Natural killer cell (primary cell): ENCODE measurements at regions not wholly inside any gene's neighbourhood (a gene's known extent, or its start where the extent isn't known, plus 50 kb on each side); places are given as distances from the start of the nearest gene placed in this dataset.

Source experiments
- ATAC-seq, 3 donors: fragments of 150-1000 bp in 2 of 3; fragments of 200-7000 bp in 1 of 3; cut with Tn5 transposase; 1 replicate in 1 of 3; 2 replicates in 2 of 3; pipeline ENCODE4 v1.10.0; 2021; ENCODE audit warnings: mild to moderate bottlenecking in 2 of 3, moderate library complexity in 2 of 3
- DNase-seq, 2 donors: peaks; one replicate each; pipeline versions ENCODE4 v3.0.0 to v3.0.0-alpha.2; 2013 to 2021; ENCODE audit warnings: mixed read lengths in 1 of 2
- H3K27ac ChIP-seq: one replicate; pipeline ENCODE4 v1.5.1; 2013; ENCODE audit warnings: mild to moderate bottlenecking, low read length
- H3K27me3 ChIP-seq: one replicate; pipeline ENCODE4 v1.6.1; 2013; ENCODE audit warnings: low read length; ENCODE audit not compliant: control insufficient read depth, insufficient read depth
- H3K36me3 ChIP-seq: one replicate; pipeline ENCODE4 v1.6.1; 2013; ENCODE audit warnings: low read length; ENCODE audit not compliant: control insufficient read depth, insufficient read depth
- H3K4me1 ChIP-seq: one replicate; pipeline ENCODE4 v1.6.1; 2013; ENCODE audit warnings: low read length; ENCODE audit not compliant: control insufficient read depth, insufficient read depth
- H3K4me3 ChIP-seq: one replicate; pipeline ENCODE4 v1.5.1; 2013; ENCODE audit warnings: low read length
- H3K9me3 ChIP-seq: one replicate; pipeline ENCODE4 v1.6.1; 2013; ENCODE audit warnings: low read length; ENCODE audit not compliant: control insufficient read depth, insufficient read depth
- H3K27ac Mint-ChIP-seq, 2 donors: one replicate each; pipeline ENCODE4 v1.8.0; 2022; ENCODE audit warnings: mild to moderate bottlenecking in 2 of 2, mixed read lengths in 2 of 2, moderate library complexity in 1 of 2
- H3K27me3 Mint-ChIP-seq, 2 donors: one replicate each; pipeline ENCODE4 v1.8.0; 2022; ENCODE audit warnings: low read depth in 2 of 2, mixed read lengths in 2 of 2
- H3K36me3 Mint-ChIP-seq: one replicate; pipeline ENCODE4 v1.8.0; 2022; ENCODE audit warnings: mixed read lengths
- H3K4me1 Mint-ChIP-seq, 2 donors: one replicate each; pipeline ENCODE4 v1.8.0; 2022; ENCODE audit warnings: mixed read lengths in 2 of 2
- H3K4me3 Mint-ChIP-seq: one replicate; pipeline ENCODE4 v1.8.0; 2022; ENCODE audit warnings: mild to moderate bottlenecking, moderate library complexity, mixed read lengths
- H3K9me3 Mint-ChIP-seq, 2 donors: one replicate each; pipeline ENCODE4 v1.8.0; 2022; ENCODE audit warnings: mixed read lengths in 2 of 2
- WGBS: methylation state at CpG from one replicate; pipeline ENCODE4 v1.1.7; 2013; ENCODE audit warnings: missing lambda C conversion rate; ENCODE audit not compliant: insufficient coverage; 5-methylcytosine and 5-hydroxymethylcytosine counted together
- intact Hi-C: fragments of 100-400 bp; cut with micrococcal nuclease; formaldehyde crosslinking; loops from one replicate; pipeline ENCODE4 v1.14.2; 2022
- TF ChIP-seq, protein P1 (sequence below): fragments of 200-600 bp; IDR thresholded peaks from one replicate; pipeline ENCODE4 v1.8.0; 2022; ENCODE audit warnings: antibody characterized with exemption

DNA sequence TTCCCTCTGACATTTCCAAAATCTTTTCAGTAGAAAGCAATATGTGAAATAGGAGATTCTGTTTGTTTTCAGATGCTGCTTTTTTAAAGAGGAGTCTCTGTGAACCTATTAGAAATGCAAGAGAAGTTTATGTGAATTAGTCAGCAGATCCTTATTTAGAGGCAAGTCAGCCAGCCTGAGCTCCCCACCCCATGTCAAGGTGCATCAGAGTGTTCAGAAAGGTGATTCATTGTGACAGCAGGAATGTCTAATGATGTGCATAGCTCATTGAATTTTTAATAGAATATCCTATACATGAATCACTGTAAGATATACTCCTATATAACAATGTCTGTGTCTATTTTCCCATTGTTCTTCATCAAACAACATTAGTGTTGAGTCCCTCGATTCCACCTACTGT, 1222.4 kb upstream of the USP15 start:
- H3K4me3 ChIP-seq = no peak overlapping the region
- intact Hi-C loops = no loop called here
- H3K27me3 Mint-ChIP-seq = no peaks in the 10 kb centered on the region
- no peaks in the 10 kb centered on the region for H3K27me3 ChIP-seq
- no peak for ATAC-seq
- H3K4me1 Mint-ChIP-seq = no peaks in the 10 kb centered on the region
- H3K36me3 Mint-ChIP-seq = no peaks in the 10 kb centered on the region
- H3K4me1 ChIP-seq = no peaks in the 10 kb centered on the region
- H3K27ac ChIP-seq = no peak overlapping the region
- no peak overlapping the region for H3K27ac Mint-ChIP-seq
- H3K9me3 ChIP-seq = no peaks in the 10 kb centered on the region
- peaks cover 13 to 19% of the 10 kb centered on the region in 2 donors for H3K9me3 Mint-ChIP-seq
- TF ChIP-seq, protein P1, sequence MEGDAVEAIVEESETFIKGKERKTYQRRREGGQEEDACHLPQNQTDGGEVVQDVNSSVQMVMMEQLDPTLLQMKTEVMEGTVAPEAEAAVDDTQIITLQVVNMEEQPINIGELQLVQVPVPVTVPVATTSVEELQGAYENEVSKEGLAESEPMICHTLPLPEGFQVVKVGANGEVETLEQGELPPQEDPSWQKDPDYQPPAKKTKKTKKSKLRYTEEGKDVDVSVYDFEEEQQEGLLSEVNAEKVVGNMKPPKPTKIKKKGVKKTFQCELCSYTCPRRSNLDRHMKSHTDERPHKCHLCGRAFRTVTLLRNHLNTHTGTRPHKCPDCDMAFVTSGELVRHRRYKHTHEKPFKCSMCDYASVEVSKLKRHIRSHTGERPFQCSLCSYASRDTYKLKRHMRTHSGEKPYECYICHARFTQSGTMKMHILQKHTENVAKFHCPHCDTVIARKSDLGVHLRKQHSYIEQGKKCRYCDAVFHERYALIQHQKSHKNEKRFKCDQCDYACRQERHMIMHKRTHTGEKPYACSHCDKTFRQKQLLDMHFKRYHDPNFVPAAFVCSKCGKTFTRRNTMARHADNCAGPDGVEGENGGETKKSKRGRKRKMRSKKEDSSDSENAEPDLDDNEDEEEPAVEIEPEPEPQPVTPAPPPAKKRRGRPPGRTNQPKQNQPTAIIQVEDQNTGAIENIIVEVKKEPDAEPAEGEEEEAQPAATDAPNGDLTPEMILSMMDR = no peak
- no peak overlapping the region for H3K4me3 Mint-ChIP-seq
- H3K36me3 ChIP-seq = no peaks in the 10 kb centered on the region
- no peak for DNase-seq
- WGBS = 79% methylated on average over 1 of the region's 1 CpG

DNA sequence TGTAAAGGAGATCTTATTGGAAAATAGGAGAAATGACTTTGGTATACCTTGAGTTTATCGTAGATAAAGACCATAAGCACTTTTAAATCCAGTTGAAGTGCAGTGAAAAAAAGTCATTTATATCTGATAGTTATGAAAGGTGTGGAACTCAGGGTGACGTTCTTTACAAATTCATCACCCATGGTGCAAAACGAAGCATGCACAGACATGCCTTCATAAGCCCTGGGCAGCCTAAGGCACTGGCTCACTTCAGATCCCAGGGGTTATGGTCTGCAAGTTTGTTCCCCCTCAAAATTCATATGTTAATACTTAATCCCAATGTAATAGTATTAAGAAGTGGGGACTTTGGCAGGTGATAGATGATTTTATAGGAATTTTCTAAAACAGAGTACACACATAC, 1216.4 kb upstream of the USP15 start:
- H3K4me1 ChIP-seq = no peaks in the 10 kb centered on the region
- ATAC-seq (no peak), DNase-seq (no peak)
- Mint-ChIP-seq H3K27me3 (no peaks in the 10 kb centered on the region), H3K4me1 (no peaks in the 10 kb centered on the region), H3K4me3 (no peak overlapping the region), H3K27ac (no peak overlapping the region), H3K9me3 (peaks cover 9 to 14% of the 10 kb centered on the region in 2 donors), H3K36me3 (peaks cover 8% of the 10 kb centered on the region)
- H3K4me3 ChIP-seq = no peak overlapping the region
- H3K9me3 ChIP-seq = no peaks in the 10 kb centered on the region
- 86% methylated on average over 3 of the region's 3 CpGs for WGBS
- H3K27ac ChIP-seq = no peak overlapping the region
- H3K36me3 ChIP-seq = no peaks in the 10 kb centered on the region
- intact Hi-C loops = no loop called here
- no peaks in the 10 kb centered on the region for H3K27me3 ChIP-seq
- TF ChIP-seq, protein P1 = no peak

DNA sequence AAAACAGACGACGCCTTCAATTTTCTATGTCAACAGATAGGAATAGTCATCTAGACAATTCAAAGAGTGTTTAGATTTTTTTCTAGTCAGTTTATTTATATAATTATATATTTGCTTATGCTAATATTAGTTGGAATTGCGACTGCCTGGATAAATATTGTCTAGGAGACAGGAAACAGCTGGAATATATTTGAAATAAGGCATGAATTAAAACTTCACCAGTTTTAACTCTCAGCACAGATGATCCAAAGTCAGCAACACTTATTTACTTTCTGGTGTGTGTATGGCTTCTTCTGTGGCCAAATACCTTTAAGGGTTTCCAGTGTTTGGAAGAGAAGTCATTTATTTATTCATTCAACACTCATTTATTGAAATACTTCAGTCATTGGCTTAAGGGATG, 1215.4 kb upstream of the USP15 start:
- TF ChIP-seq, protein P1 = no peak
- Histone ChIP-seq H3K27me3 (no peaks in the 10 kb centered on the region), H3K27ac (no peak overlapping the region), H3K9me3 (no peaks in the 10 kb centered on the region), H3K4me1 (no peaks in the 10 kb centered on the region), H3K4me3 (no peak overlapping the region), H3K36me3 (no peaks in the 10 kb centered on the region)
- Mint-ChIP-seq H3K4me1 (no peaks in the 10 kb centered on the region), H3K27ac (no peak overlapping the region), H3K27me3 (no peaks in the 10 kb centered on the region), H3K36me3 (peaks cover 8% of the 10 kb centered on the region), H3K4me3 (no peak overlapping the region), H3K9me3 (peaks cover 9 to 14% of the 10 kb centered on the region in 2 donors)
- intact Hi-C loops = no loop called here
- no peak for ATAC-seq
- DNase-seq = no peak
- no CpG with 5 or more reads among the region's 3 CpGs for WGBS

DNA sequence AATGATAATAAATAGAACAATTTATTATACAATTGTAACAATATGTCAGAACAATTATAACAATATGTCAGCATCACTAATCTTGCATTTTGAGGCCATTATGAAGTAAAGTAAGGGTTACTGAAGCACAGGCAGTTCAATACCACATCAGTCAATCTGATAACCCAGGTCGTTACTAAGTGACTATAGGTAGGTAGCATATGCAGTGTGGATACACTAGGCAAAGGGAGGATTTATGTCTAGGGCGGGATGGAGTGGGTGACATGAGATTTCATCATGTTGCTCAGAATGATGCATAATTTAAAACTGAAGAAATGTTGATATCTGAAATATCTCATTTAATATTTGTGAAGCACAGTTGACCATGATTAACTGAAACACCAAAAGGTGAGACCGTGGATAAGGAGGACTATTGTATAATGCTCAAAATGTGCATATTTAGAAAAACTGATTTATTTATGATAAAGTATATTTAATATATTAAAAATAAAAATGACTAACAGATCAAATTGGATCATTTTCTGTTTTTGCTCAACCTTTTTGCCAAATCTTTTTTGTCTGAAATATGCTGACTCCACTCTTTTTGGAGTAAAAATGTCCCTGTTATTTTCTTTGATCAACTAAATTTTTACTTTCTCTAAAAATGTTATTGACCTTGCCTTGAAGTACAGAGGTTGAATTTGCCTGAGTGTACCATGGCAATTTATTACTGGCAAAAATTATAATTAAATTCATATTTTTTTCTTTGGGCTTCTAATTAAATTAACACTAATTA, 1189.4 kb upstream of the USP15 start:
- TF ChIP-seq, protein P1 = no peak
- no peaks in the 10 kb centered on the region for H3K4me1 ChIP-seq
- H3K4me3 ChIP-seq = no peak overlapping the region
- Mint-ChIP-seq H3K27me3 (no peaks in the 10 kb centered on the region), H3K27ac (no peak overlapping the region), H3K4me1 (no peaks in the 10 kb centered on the region), H3K36me3 (no peaks in the 10 kb centered on the region), H3K4me3 (no peak overlapping the region), H3K9me3 (peaks cover 9 to 19% of the 10 kb centered on the region in 2 donors)
- no peaks in the 10 kb centered on the region for H3K36me3 ChIP-seq
- no peaks in the 10 kb centered on the region for H3K27me3 ChIP-seq
- H3K9me3 ChIP-seq = no peaks in the 10 kb centered on the region
- ATAC-seq (no peak), DNase-seq (no peak)
- 63% methylated on average over 2 of the region's 3 CpGs for WGBS
- intact Hi-C loops = no loop called here
- no peak overlapping the region for H3K27ac ChIP-seq
